ENCODE measurements at regions not wholly inside any gene's neighbourhood (a gene's known extent, or its start where the extent isn't known, plus 50 kb on each side); places are given as distances from the start of the nearest gene placed in this dataset.
"Not testable (repeated sequence)": the region's sequence is repeated elsewhere in the genome, so short reads cannot be mapped to it uniquely, and the experiment has no call there.

DNA sequence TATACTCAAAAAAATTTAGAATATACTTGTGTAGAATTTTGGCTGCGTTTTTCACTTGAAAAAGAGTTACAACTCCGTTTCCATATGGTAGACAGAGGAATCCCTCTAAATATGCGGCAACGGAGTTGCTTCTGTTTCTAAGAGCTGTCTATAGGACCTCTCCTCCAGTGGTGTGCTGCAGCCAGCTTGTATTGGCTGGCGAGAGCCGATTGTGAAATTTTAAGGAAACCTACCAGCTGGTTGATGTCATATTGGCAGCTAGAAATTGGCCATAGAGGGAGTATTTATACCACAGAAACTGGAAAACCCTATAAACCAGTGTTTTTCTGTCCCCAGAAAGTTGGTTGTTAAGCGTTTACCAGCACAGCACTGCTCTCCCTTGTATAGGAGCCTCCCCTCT lies 655.8 kb upstream of the EEF2KMT start:
- Histone ChIP-seq H3K27me3 (ENCODE audit: low read depth, low read length) (no peaks in the 10 kb centered on the region), H2AFZ (ENCODE audit: low read depth, low read length) (no peak overlapping the region), H3K27ac (ENCODE audit: low read length) (no peak overlapping the region), H3K9ac (ENCODE audit: low read length) (no peak overlapping the region), H3K4me3 (ENCODE audit: low read length) (no peak overlapping the region), H3K79me2 (ENCODE audit: low read length) (no peaks in the 10 kb centered on the region), H4K20me1 (ENCODE audit: insufficient read depth, low read length) (no peaks in the 10 kb centered on the region), H3K36me3 (replicated peaks; ENCODE audit: low read depth, low read length) (no peaks in the 10 kb centered on the region), H3K4me2 (ENCODE audit: low read length) (no peak overlapping the region), H3K9me3 (ENCODE audit: insufficient read depth, low read length) (no peaks in the 10 kb centered on the region), H3K4me1 (ENCODE audit: low read length) (no peaks in the 10 kb centered on the region)
- TF ChIP-seq CTCF (IDR thresholded peaks at IDR 0.05; ENCODE audit: low read depth, low read length) (no peak), EZH2phosphoT487 (IDR thresholded peaks at IDR 0.05; ENCODE audit: low read depth) (no peak)

DNA sequence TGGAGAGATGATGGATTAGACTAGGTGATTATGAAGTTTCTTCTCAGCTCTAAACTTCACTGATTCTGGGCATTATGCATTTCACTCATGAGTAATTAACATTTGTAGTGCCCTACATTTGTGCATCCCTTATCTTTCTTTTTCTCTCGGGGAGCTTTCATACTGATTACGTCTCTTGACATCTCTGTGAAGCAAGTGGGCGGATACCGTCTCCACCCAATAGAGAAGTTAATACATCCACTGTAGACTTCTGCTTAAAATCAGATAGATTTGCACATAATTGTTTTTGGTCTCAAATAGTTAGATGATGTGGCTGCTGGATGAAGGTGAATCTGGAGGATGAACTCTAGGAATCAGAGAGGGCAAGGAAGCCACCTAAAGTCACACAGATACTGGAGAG lies 653.6 kb upstream of the EEF2KMT start:
- no peak overlapping the region for H3K4me2 ChIP-seq (ENCODE audit: low read length)
- no peaks in the 10 kb centered on the region for H3K79me2 ChIP-seq (ENCODE audit: low read length)
- H4K20me1 ChIP-seq (ENCODE audit: insufficient read depth, low read length) = no peaks in the 10 kb centered on the region
- H3K36me3 ChIP-seq (replicated peaks; ENCODE audit: low read depth, low read length) = no peaks in the 10 kb centered on the region
- H3K27ac ChIP-seq (ENCODE audit: low read length) = no peak overlapping the region
- H3K9ac ChIP-seq (ENCODE audit: low read length) = no peak overlapping the region
- H3K4me1 ChIP-seq (ENCODE audit: low read length) = no peaks in the 10 kb centered on the region
- TF ChIP-seq EZH2phosphoT487 (IDR thresholded peaks at IDR 0.05; ENCODE audit: low read depth) = no peak
- no peak for TF ChIP-seq CTCF (IDR thresholded peaks at IDR 0.05; ENCODE audit: low read depth, low read length)
- H3K9me3 ChIP-seq (ENCODE audit: insufficient read depth, low read length) = no peaks in the 10 kb centered on the region
- no peaks in the 10 kb centered on the region for H3K27me3 ChIP-seq (ENCODE audit: low read depth, low read length)
- no peak overlapping the region for H2AFZ ChIP-seq (ENCODE audit: low read depth, low read length)
- no peak overlapping the region for H3K4me3 ChIP-seq (ENCODE audit: low read length)

DNA sequence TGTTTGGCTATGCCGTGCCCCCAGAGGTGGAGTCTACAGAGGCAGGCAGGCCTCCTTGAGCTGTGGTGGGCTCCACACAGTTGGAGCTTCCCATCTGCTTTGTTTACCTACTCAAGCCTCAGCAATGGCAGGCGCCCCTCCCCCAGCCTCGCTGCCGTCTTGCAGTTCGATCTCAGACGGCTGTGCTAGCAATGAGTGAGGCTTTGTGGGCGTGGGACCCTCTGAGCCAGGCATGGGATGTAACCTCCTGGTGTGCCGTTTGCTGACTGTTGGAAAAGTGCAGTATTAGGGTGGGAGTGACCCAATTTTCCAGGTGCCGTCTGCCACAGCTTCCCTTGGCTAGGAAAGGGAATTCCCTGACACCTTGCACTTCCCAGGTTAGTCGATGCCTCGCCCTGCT lies 652.8 kb upstream of the EEF2KMT start:
- not testable (repeated sequence) for H3K27ac ChIP-seq (ENCODE audit: low read length); H3K79me2 ChIP-seq (ENCODE audit: low read length); H4K20me1 ChIP-seq (ENCODE audit: insufficient read depth, low read length); H2AFZ ChIP-seq (ENCODE audit: low read depth, low read length); H3K9ac ChIP-seq (ENCODE audit: low read length); H3K36me3 ChIP-seq (replicated peaks; ENCODE audit: low read depth, low read length); H3K9me3 ChIP-seq (ENCODE audit: insufficient read depth, low read length); H3K4me2 ChIP-seq (ENCODE audit: low read length); H3K27me3 ChIP-seq (ENCODE audit: low read depth, low read length); H3K4me1 ChIP-seq (ENCODE audit: low read length); H3K4me3 ChIP-seq (ENCODE audit: low read length)

DNA sequence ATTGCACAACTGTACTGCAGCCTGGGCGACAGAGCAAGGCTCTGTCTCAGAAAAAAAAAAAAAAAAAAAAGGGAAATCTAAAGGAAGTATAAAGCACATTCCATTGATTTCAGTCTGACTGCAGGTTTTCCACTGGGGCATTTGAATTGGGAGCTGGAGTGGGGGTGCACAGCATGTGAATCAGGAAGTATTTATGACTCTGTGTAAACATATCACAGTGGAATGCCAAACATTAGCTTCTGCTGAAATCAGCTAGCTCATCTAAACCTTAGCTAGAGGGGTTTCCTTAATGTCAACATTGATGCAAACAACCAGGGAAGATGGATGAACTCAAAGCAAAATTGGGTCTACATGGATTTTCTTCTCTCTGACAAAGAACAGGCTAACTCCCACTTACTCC lies 641.0 kb upstream of the EEF2KMT start:
- no peak overlapping the region for H3K27ac ChIP-seq (ENCODE audit: low read length)
- H3K79me2 ChIP-seq (ENCODE audit: low read length) = no peaks in the 10 kb centered on the region
- H4K20me1 ChIP-seq (ENCODE audit: insufficient read depth, low read length) = no peaks in the 10 kb centered on the region
- H3K27me3 ChIP-seq (ENCODE audit: low read depth, low read length) = no peaks in the 10 kb centered on the region
- no peak overlapping the region for H3K4me3 ChIP-seq (ENCODE audit: low read length)
- H3K4me2 ChIP-seq (ENCODE audit: low read length) = no peak overlapping the region
- H3K4me1 ChIP-seq (ENCODE audit: low read length) = no peaks in the 10 kb centered on the region
- no peak overlapping the region for H3K9ac ChIP-seq (ENCODE audit: low read length)
- TF ChIP-seq EZH2phosphoT487 (IDR thresholded peaks at IDR 0.05; ENCODE audit: low read depth) = no peak
- no peak for TF ChIP-seq CTCF (IDR thresholded peaks at IDR 0.05; ENCODE audit: low read depth, low read length)
- H2AFZ ChIP-seq (ENCODE audit: low read depth, low read length) = no peak overlapping the region
- no peaks in the 10 kb centered on the region for H3K9me3 ChIP-seq (ENCODE audit: insufficient read depth, low read length)
- H3K36me3 ChIP-seq (replicated peaks; ENCODE audit: low read depth, low read length) = no peaks in the 10 kb centered on the region
